Breast epithelium (tissue), 4 donors: ENCODE measurements at regions not wholly inside any gene's neighbourhood (a gene's known extent, or its start where the extent isn't known, plus 50 kb on each side); places are given as distances from the start of the nearest gene placed in this dataset.

Source experiments
- DNase-seq, 2 donors: peaks; one replicate each; pipeline ENCODE4 v3.0.0-alpha.2; 2019; ENCODE audit warnings: low spot score in 2 of 2
- H3K27ac ChIP-seq, 2 donors: fragments of 200-600 bp; sonication (generic) in 1 of 2; one replicate each; pipeline ENCODE4 v1.5.1; 2016 to 2019; ENCODE audit warnings: mild to moderate bottlenecking in 1 of 2
- H3K27me3 ChIP-seq, 2 donors: fragments of 200-600 bp; sonication (generic) in 1 of 2; one replicate each; pipeline versions ENCODE4 v1.5.1 to v1.6.0; 2017 to 2019; ENCODE audit warnings: control low read depth in 1 of 2, mild to moderate bottlenecking in 1 of 2
- H3K36me3 ChIP-seq: fragments of 200-600 bp; one replicate; pipeline ENCODE4 v1.5.1; 2019
- H3K4me1 ChIP-seq, 2 donors: fragments of 200-600 bp; sonication (generic); one replicate each; pipeline ENCODE4 v1.5.1; 2016 to 2019; ENCODE audit warnings: control low read depth in 1 of 2
- H3K4me3 ChIP-seq, 3 donors: fragments of 200-600 bp; sonication (generic); 1 replicate in 2 of 3; 2 replicates in 1 of 3; pipeline ENCODE4 v1.5.1; 2016 to 2019; ENCODE audit warnings: mild to moderate bottlenecking in 3 of 3, moderate library complexity in 2 of 3
- H3K9me3 ChIP-seq, 2 donors: fragments of 200-600 bp; sonication (generic) in 1 of 2; one replicate each; pipeline ENCODE4 v1.5.1; 2016 to 2019; ENCODE audit warnings: control low read depth in 1 of 2
- CTCF ChIP-seq, 3 donors: fragments of 450-650 bp; IDR thresholded peaks; one replicate each; pipeline ENCODE4 v1.5.1; 2016 to 2017; ENCODE audit warnings: antibody characterized with exemption in 3 of 3, mild to moderate bottlenecking in 3 of 3, moderate library complexity in 3 of 3
- POLR2A ChIP-seq: fragments of 450-650 bp; IDR thresholded peaks from one replicate; pipeline ENCODE4 v1.6.1; 2016; ENCODE audit warnings: antibody characterized with exemption, mild to moderate bottlenecking, moderate library complexity
- POLR2AphosphoS5 ChIP-seq, 3 donors: sonication (generic); formaldehyde crosslinking; IDR thresholded peaks; one replicate each; pipeline ENCODE4 v1.6.1; 2017; ENCODE audit warnings: antibody characterized with exemption in 3 of 3
- intact Hi-C: fragments of 100-400 bp; cut with DNase I; formaldehyde crosslinking; loops from one replicate; pipeline ENCODE4 v1.15.1; 2023; ENCODE audit warnings: low total_unique reads

GRCh38 chr2:8453904-8454302, 228.0 kb upstream of the ID2 start:
- Histone ChIP-seq H3K36me3 (no peaks in the 10 kb centered on the region), H3K4me1 (no peaks in the 10 kb centered on the region), H3K27me3 (peaks cover 0 to 5% of the 10 kb centered on the region in 2 donors), H3K27ac (no peak overlapping the region), H3K4me3 (no peak overlapping the region), H3K9me3 (no peaks in the 10 kb centered on the region)
- no peak for DNase-seq
- TF ChIP-seq POLR2AphosphoS5 (IDR thresholded peaks at IDR 0.05) (no peak), POLR2A (no peak), CTCF (IDR thresholded peaks at IDR 0.05) (no peak)
- intact Hi-C loops, result no loop called here

GRCh38 chr2:8454797-8455196, 227.1 kb upstream of the ID2 start:
- no peak for DNase-seq
- no peaks in the 10 kb centered on the region for H3K4me1 ChIP-seq
- no peaks in the 10 kb centered on the region for H3K9me3 ChIP-seq
- H3K4me3 ChIP-seq, result no peak overlapping the region
- peaks cover 0 to 5% of the 10 kb centered on the region in 2 donors for H3K27me3 ChIP-seq
- no peak overlapping the region for H3K27ac ChIP-seq
- intact Hi-C loops, result no loop called here
- no peaks in the 10 kb centered on the region for H3K36me3 ChIP-seq
- TF ChIP-seq POLR2AphosphoS5 (IDR thresholded peaks at IDR 0.05) (no peak), CTCF (IDR thresholded peaks at IDR 0.05) (no peak), POLR2A (no peak)

- TF ChIP-seq POLR2A, result no peak
- no peak for TF ChIP-seq CTCF (IDR thresholded peaks at IDR 0.05)
- no peak for TF ChIP-seq POLR2AphosphoS5 (IDR thresholded peaks at IDR 0.05)
Measured at GRCh38 chr2:8455236-8456150, 226.4 kb upstream of the ID2 start.

GRCh38 chr2:8456151-8457091, 225.4 kb upstream of the ID2 start:
- no peaks in the 10 kb centered on the region for H3K4me1 ChIP-seq
- H3K9me3 ChIP-seq, result no peaks in the 10 kb centered on the region
- H3K4me3 ChIP-seq, result peak overlapping the region in 2 of 3 donors; percentile 20 to 50
- no peak overlapping the region for H3K27ac ChIP-seq
- TF ChIP-seq CTCF (IDR thresholded peaks at IDR 0.05) (no peak), POLR2A (no peak), POLR2AphosphoS5 (IDR thresholded peaks at IDR 0.05) (no peak)
- H3K36me3 ChIP-seq, result no peaks in the 10 kb centered on the region
- no peak for DNase-seq
- peaks cover 0 to 5% of the 10 kb centered on the region in 2 donors for H3K27me3 ChIP-seq
- intact Hi-C loops, result no loop called here

More at GRCh38 chr2:8455236-8456150, 226.4 kb upstream of the ID2 start:
- Histone ChIP-seq H3K27me3 (peaks cover 0 to 5% of the 10 kb centered on the region in 2 donors), H3K36me3 (no peaks in the 10 kb centered on the region), H3K27ac (no peak overlapping the region), H3K4me1 (no peaks in the 10 kb centered on the region), H3K4me3 (peak overlapping the region in 1 of 3 donors; percentile 30), H3K9me3 (no peaks in the 10 kb centered on the region)
- intact Hi-C loops, result no loop called here
- DNase-seq, result no peak
